Left hindlimb (tissue), 1 donor: ENCODE measurements at regions not wholly inside any gene's neighbourhood (a gene's known extent, or its start where the extent isn't known, plus 50 kb on each side); places are given as distances from the start of the nearest gene placed in this dataset.

Experiments used
- DNase-seq: peaks from one replicate; pipeline ENCODE4 v3.0.0-alpha.2; 2018

GRCh38 chr2:220129391-220129790 lies 502.0 kb downstream of the SLC4A3 start:
- DNase-seq = no peak

GRCh38 chr2:220134756-220135534 lies 507.5 kb downstream of the SLC4A3 start:
- no peak for DNase-seq

- no peak for DNase-seq
Measured at GRCh38 chr2:220143336-220143735, 515.9 kb downstream of the SLC4A3 start.

- no peak for DNase-seq
Measured at GRCh38 chr2:220144411-220144810, 517.0 kb downstream of the SLC4A3 start.

GRCh38 chr2:220147161-220148038 lies 520.0 kb downstream of the SLC4A3 start:
- no peak for DNase-seq

GRCh38 chr2:220148471-220149248 lies 521.2 kb downstream of the SLC4A3 start:
- DNase-seq = no peak

- DNase-seq = no peak
Measured at GRCh38 chr2:220151341-220151740, 523.9 kb downstream of the SLC4A3 start.

- no peak for DNase-seq
Measured at GRCh38 chr2:220152281-220152935, 525.0 kb downstream of the SLC4A3 start.

GRCh38 chr2:220153118-220153517 lies 525.7 kb downstream of the SLC4A3 start:
- no peak for DNase-seq

GRCh38 chr2:220154304-220154703 lies 526.9 kb downstream of the SLC4A3 start:
- DNase-seq = no peak

- no peak for DNase-seq
Measured at GRCh38 chr2:220157312-220157711, 529.9 kb downstream of the SLC4A3 start.

- DNase-seq = no peak
Measured at GRCh38 chr2:220159738-220160137, 532.3 kb downstream of the SLC4A3 start.

- DNase-seq = no peak
Measured at GRCh38 chr2:220162320-220162719, 534.9 kb downstream of the SLC4A3 start.

- no peak for DNase-seq
Measured at GRCh38 chr2:220163486-220163885, 536.1 kb downstream of the SLC4A3 start.

- no peak for DNase-seq
Measured at GRCh38 chr2:220165401-220165800, 538.0 kb downstream of the SLC4A3 start.

- DNase-seq = no peak
Measured at GRCh38 chr2:220166616-220167015, 539.2 kb downstream of the SLC4A3 start.

- DNase-seq = no peak
Measured at GRCh38 chr2:220167956-220168355, 540.5 kb downstream of the SLC4A3 start.

GRCh38 chr2:220168891-220169546 lies 541.6 kb downstream of the SLC4A3 start:
- no peak for DNase-seq

GRCh38 chr2:220174826-220175225 lies 547.4 kb downstream of the SLC4A3 start:
- DNase-seq = no peak

GRCh38 chr2:220175967-220176366 lies 548.5 kb downstream of the SLC4A3 start:
- no peak for DNase-seq

- DNase-seq = no peak
Measured at GRCh38 chr2:220178991-220179695, 551.7 kb downstream of the SLC4A3 start.
